NCI-H1930 (cell line): ENCODE measurements at regions not wholly inside any gene's neighbourhood (a gene's known extent, or its start where the extent isn't known, plus 50 kb on each side); places are given as distances from the start of the nearest gene placed in this dataset.

Source experiments
- DNase-seq, 2 experiments: peaks; one replicate each; lab custom pipeline; 2025; lab: John Stamatoyannopoulos, UW

DNA sequence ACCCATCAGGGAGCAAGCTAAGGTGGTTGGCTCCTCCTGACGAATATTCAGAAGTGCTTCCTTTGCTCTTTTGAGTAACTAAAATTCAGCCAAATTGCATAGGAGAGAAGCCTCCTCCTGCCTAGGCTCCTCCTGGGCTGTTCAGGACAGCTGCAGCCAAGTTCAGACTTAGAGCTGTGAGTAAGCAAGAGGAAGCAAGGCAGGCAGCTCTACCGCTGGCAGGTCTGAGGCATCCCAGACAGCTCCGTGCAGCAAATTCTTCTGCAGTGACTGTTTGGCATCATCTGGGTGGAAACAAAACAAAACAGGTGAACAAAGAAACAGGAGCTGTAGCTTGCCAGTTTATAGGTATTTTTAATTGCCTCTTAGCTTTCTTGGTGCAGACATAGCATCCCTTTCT is 421.0 kb downstream of the GADD45G start:
- DNase-seq = no peak

DNA sequence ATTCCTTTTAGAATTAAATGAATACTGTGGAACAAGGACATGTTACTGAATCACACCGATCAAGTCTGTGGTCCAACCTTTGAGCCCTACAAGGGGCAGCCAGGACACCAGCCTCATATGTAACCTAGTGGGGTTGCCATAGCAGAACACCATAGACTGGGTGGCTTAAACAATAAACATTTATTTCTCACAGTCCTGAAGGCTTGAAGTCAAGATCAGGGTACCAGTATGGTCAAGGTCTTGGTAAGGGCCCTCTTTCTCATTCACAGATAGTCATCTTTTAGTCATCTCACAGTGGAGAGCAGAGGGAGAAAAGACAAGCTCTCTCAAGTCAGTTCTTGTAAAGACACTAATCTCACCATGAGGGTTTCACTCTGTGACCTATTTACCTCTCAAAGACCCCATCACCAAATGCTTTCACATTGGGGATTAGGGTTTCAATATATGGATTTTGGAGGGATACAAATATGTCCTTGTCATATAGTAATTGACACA is 422.5 kb downstream of the GADD45G start:
- DNase-seq = no peak

DNA sequence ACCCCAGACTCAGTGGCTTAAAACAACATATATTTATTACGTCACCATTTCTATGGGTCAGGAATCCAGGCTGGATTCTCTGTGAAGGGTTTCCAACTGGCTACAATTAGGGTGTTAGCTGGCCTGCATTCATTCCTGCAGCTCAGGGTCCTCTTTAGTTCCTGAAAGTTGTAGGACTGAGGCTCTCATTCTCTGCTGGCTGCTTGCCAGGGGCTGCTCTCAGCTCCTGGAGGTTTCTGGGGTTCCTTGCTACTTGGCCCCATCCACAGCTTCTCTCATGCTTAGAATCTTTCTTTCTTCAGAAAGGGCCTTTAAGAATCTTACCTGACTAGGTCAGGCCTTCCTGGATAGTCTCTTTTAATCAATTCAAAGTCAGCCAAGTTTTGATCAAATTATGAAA is 424.6 kb downstream of the GADD45G start:
- no peak for DNase-seq

DNA sequence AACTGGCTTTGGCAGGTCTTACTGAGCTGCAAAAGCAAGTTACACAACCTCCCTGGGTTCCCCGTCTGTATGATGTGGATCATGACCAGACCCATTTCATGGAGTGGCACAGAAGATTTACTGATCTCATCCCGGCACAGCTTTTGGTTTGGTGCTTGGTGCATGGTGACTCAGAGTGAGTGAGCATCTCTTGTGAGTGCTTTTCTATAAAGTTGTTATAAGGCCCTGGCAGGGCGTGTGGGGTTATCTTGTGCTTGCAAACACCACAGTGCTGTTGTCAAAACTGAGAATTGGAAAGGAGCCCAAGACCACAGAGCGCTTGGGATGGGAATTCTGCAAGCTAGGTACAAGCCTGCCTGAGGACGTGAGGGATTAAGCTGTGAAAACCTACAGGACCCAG is 425.2 kb downstream of the GADD45G start:
- DNase-seq = no peak

DNA sequence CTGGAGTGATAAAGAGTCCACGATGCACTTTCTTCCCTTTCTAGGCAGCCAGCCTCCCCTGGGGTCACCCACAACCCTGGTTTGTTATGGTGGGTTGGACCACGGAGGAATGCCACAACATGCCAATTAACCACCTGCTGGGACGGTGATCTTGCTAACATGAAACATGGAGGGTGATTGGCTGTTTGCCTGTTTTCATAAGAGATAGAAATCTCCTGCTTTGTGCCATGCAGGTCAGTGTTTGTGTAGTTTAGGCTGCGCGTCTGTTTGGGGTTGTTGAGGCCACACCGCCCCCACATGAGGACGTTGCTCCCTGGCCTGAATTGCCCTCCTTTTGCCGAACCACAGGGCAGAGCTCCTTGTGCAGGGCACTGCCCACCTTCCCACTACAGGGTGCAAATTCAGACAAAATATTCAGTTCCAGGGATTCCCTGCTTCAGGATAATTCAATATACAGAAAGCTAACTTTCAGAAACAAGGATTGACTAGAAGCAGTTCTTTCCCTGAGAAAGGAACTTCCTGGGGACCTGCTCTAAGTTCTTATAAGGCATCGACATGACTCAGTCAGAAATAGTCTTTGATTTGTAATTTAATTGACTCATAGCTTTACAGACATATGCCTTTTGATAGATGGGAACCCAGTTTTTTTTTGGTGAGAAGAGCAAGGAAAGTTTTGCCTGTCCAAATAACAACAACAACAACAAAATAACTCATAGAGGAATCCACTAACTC is 427.6 kb downstream of the GADD45G start:
- peak in 1 of 2 experiments; percentile 34 for DNase-seq

DNA sequence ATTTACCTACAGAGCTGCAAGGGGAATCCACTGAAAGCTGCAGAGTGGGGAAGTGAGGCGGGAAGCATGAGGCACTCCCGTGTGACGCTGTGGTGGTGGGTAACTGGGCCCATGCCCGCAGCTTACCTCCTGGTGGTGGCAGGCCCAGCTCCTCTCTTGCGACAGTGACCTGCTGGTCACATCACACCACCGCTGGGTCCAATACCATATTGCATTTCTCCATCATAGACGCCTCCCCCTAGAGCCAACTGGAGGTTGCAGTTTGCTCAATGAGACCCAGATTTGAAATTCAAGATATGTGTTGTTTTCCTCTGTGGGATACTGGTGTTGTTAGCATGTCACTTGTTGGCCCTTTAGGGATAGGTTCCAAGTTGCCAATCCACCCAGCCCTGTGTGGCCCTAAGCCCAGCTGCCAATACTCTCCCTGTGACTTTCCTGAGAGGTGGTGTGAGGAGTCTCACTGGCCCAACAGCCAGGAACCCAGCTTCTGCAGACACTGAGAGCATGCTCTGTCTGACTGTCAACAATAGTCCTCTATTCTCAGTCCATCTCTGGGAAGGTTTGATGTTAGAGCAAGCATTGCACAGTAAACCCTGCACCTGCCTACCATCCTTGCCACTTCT is 428.3 kb downstream of the GADD45G start:
- DNase-seq = no peak

DNA sequence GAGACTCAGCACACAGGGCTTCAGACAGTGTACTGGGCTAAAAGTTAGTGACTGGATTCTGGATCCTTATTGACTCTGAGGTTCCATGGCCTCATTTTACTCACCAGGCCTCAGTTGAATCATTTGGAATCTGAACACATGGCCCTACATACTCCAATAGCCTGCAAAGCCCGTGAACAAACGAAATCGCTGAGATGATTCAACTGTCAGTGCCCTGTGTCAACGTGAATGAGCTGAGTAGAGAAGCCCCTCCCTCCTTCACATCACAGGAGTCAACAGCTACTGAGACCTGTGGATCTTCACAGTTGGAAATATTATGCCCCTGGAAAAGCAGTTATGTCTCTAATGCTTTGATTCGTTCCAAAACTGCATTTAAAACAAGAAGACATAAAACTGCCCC is 429.3 kb downstream of the GADD45G start:
- peak in 1 of 2 experiments; percentile 29 for DNase-seq

DNA sequence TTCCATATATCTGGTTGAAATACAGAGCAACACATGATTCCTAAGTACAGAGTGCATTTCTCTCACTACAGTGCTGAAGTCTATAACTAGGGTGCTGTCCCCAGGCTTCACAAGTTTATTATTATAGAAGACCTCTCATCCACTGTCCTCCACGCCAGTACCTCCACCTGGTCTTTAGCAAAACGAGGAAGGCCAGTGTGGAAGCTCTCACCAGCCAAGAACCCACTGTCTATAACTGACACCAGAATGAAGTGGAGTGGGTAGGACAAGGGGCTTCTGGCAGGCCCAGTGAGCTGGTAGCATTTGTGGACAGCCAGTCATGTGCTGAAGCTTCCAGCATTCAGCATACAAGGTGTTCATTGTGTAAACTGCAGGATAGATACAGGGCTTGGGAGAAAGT is 430.7 kb downstream of the GADD45G start:
- no peak for DNase-seq

DNA sequence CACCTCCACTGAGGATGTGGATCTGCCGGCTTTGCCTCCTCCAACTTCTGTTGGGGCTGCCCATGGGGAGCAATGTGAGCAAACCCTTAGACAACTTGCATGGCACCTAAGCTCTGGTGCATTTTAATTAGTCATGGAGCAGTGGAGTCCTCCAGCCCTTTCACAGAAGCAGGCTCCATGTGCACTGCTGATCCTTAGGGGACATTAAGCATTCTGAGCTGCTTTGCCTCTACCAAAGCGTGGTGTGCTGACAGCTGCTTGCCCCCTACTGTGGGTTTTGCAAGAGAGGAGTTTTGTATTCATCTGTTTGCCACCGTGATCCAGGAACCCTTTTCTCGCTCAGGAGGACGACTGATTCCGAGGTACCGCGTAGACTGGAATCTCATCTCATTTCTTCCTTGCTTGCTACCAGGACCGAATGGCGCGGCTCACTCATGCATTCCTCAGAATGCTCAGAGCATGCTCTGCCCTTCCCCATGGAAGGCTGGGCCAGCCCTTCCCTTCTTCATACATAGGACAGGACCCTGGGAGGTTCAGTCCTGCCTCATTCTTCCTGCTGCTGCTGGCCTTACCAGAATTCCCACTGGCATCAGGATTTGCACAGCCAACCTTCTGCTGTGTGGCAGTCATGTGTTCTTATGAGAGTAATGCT is 432.5 kb downstream of the GADD45G start:
- DNase-seq = no peak

DNA sequence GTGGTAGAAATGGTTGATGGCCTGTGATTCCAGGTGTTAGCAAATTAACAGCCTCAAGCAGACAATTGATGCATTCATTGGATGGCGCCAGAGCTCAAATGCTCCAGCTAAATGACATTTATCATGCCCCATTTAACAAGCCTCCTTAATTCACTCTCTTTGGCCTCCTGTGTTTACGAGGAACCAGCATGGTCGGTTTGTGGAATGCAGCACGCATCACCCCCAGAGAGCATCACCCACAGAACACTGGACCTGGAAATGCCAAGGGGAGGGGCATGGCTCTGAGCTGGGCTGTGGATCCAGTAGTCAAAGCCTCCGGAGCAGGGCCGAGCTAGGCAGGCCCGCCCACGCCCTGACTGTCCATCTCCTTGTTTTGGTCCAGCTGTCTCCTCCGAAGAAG is 434.0 kb downstream of the GADD45G start:
- DNase-seq = peak; percentile 83 to 84

DNA sequence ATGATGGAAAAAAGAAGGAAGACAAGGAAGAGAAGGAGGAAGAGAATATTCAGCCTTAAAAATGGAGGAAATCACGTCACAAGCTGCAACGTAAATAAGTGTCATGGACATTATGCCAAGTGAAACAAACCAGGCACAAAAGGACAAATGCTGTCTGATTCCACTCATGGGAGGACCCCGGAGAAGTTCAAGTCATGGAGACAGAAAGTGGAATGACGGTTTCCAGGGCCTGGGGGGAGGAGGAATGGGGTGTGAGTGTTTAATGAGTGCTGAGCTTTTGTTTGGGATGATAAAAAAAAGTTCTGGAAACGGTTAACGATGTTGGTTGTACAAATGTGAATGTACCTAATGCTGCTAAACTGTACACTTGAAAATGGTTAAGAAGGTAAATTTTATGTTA is 439.5 kb downstream of the GADD45G start:
- peak; percentile 72 to 73 for DNase-seq

DNA sequence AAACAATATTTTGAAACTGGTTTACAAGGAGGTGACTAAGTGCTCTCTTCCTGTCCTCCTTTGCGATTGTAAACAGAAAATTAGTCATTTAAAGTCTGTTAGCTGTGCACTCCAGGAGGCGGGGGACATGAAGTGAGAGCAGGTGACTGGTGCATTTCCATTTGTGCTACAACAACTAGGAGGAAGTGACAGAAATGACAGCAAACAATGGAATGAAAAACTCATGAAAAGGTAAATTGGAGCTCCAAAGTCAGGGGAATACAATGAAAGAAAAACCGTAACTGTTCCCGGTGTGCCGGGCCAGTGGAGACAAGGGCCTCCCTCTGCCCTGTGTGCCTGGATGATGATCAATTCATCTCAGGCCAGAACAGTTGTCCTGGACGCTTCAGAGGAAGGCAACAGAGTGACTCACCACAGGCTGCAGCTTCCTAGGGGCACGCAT is 439.9 kb downstream of the GADD45G start:
- peak; percentile 86 to 93 for DNase-seq

DNA sequence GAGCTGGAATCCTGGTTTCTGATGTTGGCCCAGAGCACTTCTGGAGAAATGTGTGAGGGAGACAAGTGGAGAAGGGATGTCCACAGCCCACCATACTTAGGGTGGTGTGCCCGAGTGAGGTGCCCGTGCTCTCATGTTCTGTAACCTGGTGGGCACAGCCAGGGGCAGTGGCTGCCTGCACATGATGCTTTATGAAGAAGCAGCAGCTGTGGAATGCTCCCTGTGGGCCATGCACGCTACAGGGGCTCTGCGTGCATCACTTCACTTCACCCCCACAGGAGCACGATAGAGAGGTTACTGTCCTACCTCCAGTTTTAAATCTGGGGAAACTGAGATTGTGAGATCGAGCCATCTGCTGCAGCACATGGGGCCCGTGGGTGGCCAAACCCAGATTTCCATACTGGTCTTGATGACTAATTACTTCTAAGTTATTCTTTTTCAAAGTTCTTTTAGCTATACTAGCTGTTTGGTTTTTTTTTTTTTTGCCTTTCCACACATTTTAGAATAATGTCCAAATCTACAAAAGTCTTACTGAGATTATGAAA is 441.6 kb downstream of the GADD45G start:
- DNase-seq = no peak

DNA sequence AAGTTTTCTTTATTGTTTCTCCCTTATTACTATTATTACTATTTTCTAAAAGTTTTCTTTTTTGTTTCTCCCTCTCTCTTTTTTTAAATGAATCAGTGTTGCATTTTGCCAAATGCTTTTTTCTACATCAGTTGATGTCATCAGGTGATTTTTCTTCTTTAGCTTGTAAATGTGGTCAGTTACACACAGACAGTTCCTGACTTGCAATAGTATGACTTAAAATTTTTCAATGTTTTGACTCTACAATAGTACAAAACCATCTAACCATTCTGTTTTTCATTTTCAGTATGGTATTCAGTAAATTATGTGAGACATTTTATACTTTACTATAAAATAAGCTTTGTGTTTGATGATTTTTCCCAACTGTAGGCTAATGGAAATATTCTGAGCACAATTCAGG is 443.0 kb downstream of the GADD45G start:
- DNase-seq = no peak

DNA sequence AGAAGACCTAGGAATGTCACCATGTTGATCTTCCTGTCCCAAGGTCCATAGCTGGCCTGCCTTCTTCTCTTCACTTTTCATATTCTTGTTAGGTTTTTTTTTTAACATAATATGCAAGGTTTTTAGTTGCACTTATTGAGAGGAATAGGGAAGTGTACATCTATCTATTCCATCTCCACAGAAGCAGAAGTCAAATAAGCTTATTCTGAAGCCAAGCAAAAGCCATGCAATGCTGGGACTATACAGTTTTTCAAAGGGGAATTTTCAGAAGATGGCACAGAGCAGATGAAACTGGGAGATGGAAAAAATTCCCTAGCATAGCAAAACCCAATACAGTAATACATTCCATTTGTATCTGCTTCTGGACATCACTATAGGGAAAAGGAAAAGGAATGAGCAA is 447.6 kb downstream of the GADD45G start:
- DNase-seq = no peak

DNA sequence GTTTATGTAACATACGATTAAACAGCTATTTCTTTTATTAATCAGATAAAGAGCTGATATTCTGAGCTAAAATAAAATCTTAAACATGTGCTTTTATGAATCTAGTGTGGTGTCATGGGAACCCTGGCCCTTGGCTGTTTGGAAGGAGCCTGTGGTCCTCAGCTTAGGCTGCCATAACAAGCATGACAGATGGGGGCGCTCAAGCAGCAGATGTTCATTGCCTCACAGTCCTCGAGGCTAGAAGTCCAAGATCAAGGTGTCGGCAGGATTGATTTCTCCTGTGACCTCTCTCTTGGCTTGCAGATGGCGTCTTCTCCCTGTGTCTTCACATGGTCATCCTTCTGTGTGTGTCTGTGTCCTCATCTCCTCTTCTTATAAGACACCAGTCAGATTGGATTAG is 448.2 kb downstream of the GADD45G start:
- DNase-seq = no peak

DNA sequence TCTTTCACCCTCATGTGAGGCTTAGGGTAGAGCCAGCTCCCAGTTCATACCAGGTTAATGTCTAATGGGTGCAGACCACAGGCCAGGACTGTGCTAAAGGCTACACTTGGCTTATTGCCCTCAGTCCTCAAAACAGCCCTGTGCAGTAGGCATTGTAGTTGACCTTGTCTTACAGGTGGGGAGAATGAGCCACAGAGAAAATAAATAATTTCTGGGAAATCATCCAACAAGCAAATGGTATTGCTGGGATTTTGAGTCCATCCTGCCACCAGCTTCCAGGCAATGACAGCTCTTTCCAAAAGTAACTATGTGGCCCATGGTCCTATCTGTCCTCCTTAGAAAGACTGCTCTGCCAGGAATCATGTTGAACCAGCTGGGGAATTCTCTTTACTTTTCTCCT is 450.0 kb downstream of the GADD45G start:
- no peak for DNase-seq

DNA sequence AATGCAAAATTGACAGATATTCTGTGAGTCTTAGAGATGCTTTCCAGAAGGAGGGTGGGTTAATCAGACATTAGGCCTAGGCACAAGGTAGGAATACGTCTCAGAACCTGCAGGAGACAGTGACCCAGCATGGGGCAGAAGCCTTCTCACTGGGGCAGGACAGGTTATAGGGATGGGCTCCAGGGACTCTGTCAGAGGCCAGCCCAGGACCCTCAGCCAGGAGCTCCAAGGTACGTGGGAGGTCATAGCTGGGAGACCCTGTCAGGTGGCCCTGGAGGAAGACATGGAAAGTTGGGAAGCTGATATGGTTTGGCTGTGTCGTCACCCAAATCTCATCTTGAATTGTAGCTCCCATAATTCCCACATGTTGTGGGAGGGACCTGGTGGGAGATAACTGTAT is 450.4 kb downstream of the GADD45G start:
- DNase-seq = no peak

DNA sequence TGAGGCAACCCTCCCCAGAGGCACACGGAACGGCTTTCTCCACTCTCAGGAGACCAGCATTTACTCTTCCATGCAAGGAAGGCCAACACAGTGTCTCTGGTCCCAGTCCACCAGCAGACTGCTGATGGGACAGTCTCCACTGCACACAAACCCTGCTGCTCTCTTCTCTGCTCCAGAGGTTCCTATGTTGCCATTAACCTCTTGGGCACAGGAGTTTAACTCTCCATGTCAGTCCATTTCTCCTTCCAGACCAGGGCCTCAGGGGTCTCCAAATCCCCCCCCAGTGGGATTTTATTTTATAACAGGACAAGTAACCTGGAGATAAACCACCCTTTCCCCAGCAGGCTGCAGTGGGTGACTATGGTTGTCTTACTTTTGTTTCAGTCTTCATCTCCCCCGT is 452.5 kb downstream of the GADD45G start:
- no peak for DNase-seq

DNA sequence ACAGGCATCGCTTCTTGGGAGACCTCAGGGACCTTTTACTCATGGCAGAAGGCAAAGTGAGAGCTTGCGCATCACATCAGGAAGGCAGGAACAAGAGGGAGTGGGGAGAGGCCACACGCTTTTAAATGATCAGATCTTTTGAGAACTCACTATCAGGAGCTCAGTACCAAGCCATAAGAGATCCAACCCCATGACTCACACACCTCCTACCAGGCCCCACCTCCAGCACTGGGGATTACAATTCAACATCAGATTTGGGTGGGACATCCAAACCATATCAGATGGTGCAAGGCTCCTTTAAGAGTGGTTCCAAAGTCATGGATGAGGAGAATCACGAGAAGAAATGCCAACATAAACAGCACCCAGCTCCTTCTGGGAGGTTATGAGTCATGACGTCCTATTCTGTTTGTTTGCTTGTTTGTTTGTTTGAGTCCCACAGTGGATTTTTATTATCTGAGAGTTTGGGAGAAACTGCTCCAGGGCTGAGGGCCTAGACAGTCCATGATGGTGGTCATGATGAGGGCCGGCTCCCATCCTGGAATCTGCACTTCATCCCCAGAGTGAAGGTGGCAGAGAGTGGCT is 453.5 kb downstream of the GADD45G start:
- no peak for DNase-seq

DNA sequence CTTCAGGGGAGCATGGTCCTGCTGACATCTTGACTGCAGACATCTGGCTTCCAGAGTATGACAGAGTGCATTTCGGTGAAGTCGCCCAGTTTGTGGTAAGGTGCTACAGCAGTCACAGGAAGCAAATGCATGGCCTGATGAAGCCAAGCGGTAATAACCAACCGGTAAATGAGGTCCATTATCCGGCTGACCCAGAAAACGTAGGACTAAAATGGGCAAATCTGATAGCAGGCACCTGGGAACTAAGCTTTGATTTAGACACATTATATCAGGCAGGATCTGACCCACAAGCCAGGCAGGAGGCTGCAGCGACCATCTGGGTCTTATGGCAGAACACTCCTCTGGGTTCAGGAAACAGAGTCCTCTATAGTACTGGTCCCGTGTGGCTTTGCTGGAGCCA is 454.6 kb downstream of the GADD45G start:
- DNase-seq = no peak

DNA sequence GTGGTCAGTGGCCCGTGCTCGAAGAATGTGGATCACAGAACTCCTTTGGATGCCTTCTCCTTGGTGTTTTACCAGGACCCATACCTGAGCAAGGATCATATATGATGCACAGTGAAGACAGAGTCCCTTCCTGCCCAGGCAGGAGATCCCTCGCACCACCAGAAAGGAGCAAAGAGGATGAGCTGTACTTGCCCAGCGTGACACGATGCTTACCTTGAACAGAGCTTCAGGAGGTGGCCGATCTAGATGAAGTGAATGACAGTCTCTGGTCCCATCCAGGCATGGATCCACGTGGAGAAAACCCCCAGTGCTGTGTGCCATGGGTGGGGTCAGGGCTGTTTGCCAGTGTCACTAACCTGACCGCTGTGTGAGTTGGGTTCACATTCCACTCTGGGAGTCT is 455.4 kb downstream of the GADD45G start:
- no peak for DNase-seq

DNA sequence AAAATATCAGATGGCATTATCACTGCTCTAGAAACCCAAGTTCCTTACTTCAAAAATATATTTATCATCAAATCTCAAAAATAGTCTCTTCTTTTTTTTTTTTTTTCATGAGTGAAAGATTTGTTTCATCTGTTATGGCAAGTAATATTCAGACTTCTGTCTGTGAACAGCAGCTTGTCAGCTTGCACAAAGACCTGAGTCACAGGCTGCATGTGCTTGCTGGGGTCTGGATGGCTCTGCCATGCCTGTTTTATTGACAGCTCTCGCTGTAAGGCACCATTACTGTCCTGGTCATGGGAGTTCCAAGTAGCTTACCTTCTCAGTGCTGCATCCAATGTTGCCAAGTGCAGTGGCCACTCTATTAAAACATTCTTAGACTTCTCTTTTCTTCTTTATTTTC is 456.4 kb downstream of the GADD45G start:
- DNase-seq = no peak
